ENCODE measurements at regions not wholly inside any gene's neighbourhood (a gene's known extent, or its start where the extent isn't known, plus 50 kb on each side); places are given as distances from the start of the nearest gene placed in this dataset.

DNA sequence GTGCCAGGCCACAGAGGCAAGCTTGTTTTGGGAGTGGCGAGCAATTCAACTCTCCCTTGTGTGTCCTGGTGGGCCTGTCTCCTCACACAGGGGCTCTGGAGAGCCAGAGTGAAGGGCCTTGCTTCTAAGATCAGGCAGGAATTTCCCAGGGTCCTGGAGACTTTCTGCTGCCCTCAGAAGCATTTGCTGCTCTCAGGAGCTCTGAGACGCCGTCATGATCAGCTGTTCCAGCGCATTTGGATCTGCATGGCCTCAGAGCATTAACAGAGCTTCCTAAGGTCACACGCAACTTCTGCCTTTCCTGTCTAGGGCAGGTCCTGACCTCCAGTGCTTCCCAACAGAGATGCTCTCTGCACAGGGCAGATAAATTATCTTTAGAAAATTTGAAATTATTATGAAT is 52.2 kb upstream of the C10orf90 start:
- TF ChIP-seq POLR2A (IDR thresholded peaks at IDR 0.05) = no peak
- no peak for TF ChIP-seq EP300 (IDR thresholded peaks at IDR 0.05)
- TF ChIP-seq, protein P1, sequence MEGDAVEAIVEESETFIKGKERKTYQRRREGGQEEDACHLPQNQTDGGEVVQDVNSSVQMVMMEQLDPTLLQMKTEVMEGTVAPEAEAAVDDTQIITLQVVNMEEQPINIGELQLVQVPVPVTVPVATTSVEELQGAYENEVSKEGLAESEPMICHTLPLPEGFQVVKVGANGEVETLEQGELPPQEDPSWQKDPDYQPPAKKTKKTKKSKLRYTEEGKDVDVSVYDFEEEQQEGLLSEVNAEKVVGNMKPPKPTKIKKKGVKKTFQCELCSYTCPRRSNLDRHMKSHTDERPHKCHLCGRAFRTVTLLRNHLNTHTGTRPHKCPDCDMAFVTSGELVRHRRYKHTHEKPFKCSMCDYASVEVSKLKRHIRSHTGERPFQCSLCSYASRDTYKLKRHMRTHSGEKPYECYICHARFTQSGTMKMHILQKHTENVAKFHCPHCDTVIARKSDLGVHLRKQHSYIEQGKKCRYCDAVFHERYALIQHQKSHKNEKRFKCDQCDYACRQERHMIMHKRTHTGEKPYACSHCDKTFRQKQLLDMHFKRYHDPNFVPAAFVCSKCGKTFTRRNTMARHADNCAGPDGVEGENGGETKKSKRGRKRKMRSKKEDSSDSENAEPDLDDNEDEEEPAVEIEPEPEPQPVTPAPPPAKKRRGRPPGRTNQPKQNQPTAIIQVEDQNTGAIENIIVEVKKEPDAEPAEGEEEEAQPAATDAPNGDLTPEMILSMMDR (IDR thresholded peaks at IDR 0.05) = no peak
- no peak for TF ChIP-seq POLR2AphosphoS5 (IDR thresholded peaks at IDR 0.05)
- H3K4me3 ChIP-seq = no peak overlapping the region
- intact Hi-C loops (cut with DNase I; ENCODE audit: low total_unique reads) = no loop called here
- H3K27me3 ChIP-seq = no peaks in the 10 kb centered on the region
- no peak overlapping the region for H3K27ac ChIP-seq
- H3K9me3 ChIP-seq = peaks cover 0 to 4% (median 0%) of the 10 kb centered on the region in 4 donors
- 74 to 83% (median 81%) methylated on average over 5 of the region's 5 CpGs for WGBS, 5 donors
- DNase-seq = no peak
- H3K36me3 ChIP-seq = no peaks in the 10 kb centered on the region
- no peaks in the 10 kb centered on the region for H3K4me1 ChIP-seq

DNA sequence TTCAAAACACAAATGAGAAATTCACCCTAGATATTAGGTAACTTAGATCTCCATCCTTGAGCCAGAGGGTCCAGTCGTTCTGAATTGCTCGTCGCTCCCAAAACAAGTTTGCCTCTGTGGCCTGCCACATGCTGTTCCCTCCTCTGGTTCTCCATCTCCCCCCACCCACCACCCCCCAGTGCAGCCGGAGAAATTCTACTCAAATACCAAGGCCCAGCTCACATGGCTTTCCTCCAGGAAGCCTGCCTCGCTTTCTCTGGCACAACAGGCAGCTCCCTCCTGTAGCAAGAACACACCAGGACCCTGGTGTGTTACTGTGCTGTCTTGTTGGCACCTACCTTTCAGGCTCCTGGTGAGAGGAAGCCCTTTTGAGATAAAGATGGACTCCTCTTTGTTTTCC is 52.7 kb upstream of the C10orf90 start:
- TF ChIP-seq EP300 (IDR thresholded peaks at IDR 0.05) (no peak), POLR2AphosphoS5 (IDR thresholded peaks at IDR 0.05) (no peak), POLR2A (IDR thresholded peaks at IDR 0.05) (no peak)
- TF ChIP-seq, protein P1 (IDR thresholded peaks at IDR 0.05) = no peak
- Histone ChIP-seq H3K27me3 (no peaks in the 10 kb centered on the region), H3K4me1 (no peaks in the 10 kb centered on the region), H3K4me3 (no peak overlapping the region), H3K27ac (no peak overlapping the region), H3K9me3 (peaks cover 0 to 7% (median 0%) of the 10 kb centered on the region in 4 donors), H3K36me3 (no peaks in the 10 kb centered on the region)
- no peak for DNase-seq
- intact Hi-C loops (cut with DNase I; ENCODE audit: low total_unique reads) = no loop called here
- 78 to 89% (median 81%) methylated on average over 5 of the region's 5 CpGs for WGBS, 5 donors

DNA sequence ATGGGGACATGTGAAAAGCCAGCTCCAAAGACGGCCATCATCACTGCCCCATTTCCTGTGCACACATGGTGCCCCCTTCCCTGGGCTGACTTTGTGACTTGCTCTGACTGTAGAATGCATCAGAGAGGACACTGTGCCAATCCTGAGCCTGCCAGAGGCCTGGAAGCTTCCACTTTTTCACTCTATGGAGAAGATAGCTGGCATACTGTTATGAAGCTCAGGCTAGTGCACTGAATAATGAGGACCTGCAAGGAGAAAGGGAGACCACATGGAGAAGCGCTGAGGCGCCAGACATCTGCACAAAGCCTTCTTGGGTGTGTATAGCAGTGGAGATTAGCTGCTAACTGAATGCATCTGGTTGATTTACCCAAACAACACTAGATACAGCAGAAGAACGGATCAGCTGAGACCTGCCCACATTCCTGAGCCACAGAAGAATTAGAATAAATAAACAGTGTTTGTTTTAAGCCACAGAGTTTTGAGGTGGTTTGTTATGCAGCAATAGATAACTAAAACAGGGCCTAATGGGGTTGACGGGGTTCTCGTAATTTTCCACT is 58.9 kb upstream of the C10orf90 start:
- Histone ChIP-seq H3K4me3 (no peak overlapping the region), H3K9me3 (peaks cover 0 to 7% (median 0%) of the 10 kb centered on the region in 4 donors), H3K27me3 (no peaks in the 10 kb centered on the region), H3K36me3 (no peaks in the 10 kb centered on the region), H3K27ac (no peak overlapping the region), H3K4me1 (no peaks in the 10 kb centered on the region)
- DNase-seq = no peak
- WGBS, 5 donors = 57 to 78% (median 67%) methylated on average over 4 to 6 of the region's 6 CpGs
- intact Hi-C loops (cut with DNase I; ENCODE audit: low total_unique reads) = no loop called here
- TF ChIP-seq POLR2AphosphoS5 (IDR thresholded peaks at IDR 0.05) = no peak
- TF ChIP-seq POLR2A (IDR thresholded peaks at IDR 0.05) = no peak
- no peak for TF ChIP-seq EP300 (IDR thresholded peaks at IDR 0.05)
- TF ChIP-seq, protein P1 (IDR thresholded peaks at IDR 0.05) = no peak

DNA sequence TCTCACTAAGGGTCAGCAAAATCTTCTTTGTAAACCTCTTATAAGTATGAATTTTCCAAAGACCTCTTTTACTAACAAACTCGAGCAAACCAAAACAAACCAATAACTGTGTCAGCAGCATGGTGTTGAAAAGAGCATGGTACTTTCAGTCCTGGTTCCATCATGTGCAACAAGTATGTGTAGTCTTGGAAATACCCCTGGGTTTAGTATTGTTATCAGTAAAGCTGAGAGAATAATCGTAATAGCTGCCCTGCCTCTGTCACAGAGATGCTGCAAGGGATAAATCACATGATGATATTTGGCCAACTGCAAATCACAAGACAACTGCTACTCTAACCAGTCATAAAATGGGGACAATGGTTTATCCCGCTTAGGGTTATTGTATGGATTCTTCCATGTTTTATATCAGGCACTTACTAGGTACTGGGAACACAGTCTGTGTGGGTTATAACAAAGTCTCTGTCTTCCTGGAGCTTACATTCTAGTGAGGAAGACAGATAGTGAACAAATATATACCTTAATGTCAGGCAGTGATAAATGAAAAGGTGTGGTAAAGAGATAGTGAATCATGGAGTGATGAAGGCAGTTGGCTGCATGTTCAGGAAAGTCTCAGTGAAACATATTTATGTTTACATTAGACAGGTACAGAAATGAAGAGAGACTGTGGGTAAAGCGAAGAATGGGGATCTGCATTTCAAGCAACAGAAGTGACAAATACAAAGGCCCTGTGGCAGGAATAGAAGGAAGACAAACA is 60.5 kb upstream of the C10orf90 start:
- DNase-seq = no peak
- intact Hi-C loops (cut with DNase I; ENCODE audit: low total_unique reads) = no loop called here
- H3K36me3 ChIP-seq = no peaks in the 10 kb centered on the region
- H3K27me3 ChIP-seq = no peaks in the 10 kb centered on the region
- H3K4me1 ChIP-seq = no peaks in the 10 kb centered on the region
- WGBS, 5 donors = 79 to 85% (median 83%) methylated on average over 4 of the region's 4 CpGs
- TF ChIP-seq EP300 (IDR thresholded peaks at IDR 0.05) (no peak), POLR2AphosphoS5 (IDR thresholded peaks at IDR 0.05) (no peak), POLR2A (IDR thresholded peaks at IDR 0.05) (no peak)
- TF ChIP-seq, protein P1 (IDR thresholded peaks at IDR 0.05) = no peak
- no peak overlapping the region for H3K4me3 ChIP-seq
- no peak overlapping the region for H3K27ac ChIP-seq
- peaks cover 0 to 7% (median 0%) of the 10 kb centered on the region in 4 donors for H3K9me3 ChIP-seq
